NCI-H1105 treated with DMSO at 0.1 percent for 48 hours (cell line): ENCODE measurements at regions not wholly inside any gene's neighbourhood (a gene's known extent, or its start where the extent isn't known, plus 50 kb on each side); places are given as distances from the start of the nearest gene placed in this dataset.

Experiments
- DNase-seq: peaks from one replicate; lab custom pipeline; 2025; lab: John Stamatoyannopoulos, UW

DNA sequence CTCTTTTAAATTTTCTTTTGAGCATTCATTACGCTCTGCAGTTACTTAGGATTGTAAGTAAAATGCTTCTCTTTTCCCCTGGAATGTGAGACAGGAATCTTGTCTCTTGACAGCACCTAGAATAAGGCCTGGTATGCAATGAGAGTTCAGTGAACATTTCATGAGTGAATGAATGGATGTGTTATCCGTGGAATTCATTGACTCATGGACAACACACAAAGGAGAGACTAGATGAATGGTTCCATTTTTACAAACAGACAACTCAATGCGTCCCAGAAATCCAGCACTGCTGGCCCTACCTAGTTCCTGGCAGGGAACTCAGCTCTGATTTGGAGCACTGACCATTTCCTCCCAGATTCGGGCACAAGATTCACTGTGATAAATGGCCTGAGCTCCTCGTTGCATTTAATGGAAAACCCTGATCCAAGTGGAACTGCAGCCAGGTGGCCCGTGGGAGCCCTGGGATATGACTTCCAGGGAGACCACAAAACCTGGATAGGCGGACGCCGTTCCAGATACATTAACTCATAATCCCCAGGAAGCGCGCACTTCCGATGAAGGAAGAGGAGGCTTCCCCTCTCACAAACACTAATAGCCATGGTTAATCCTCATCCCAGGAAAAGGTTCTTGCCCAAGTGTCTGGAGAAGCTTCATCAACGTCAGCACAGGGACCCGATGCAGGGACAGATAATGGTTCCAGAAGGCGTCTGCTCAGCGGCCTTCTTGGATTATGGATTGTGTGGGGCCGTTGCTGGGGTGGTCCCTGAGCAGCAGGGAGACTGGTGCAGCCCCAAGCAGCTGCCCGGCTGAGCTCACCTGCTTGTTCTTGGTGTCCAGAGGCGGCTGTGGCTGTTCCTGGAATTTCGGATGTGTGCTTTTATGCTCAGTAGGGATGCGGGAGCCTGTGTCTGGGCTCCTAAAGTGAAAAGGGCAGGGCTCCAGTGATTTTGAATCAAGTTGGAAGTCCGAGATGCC, 211.1 kb upstream of the TSHZ3 start:
- DNase-seq: no peak

DNA sequence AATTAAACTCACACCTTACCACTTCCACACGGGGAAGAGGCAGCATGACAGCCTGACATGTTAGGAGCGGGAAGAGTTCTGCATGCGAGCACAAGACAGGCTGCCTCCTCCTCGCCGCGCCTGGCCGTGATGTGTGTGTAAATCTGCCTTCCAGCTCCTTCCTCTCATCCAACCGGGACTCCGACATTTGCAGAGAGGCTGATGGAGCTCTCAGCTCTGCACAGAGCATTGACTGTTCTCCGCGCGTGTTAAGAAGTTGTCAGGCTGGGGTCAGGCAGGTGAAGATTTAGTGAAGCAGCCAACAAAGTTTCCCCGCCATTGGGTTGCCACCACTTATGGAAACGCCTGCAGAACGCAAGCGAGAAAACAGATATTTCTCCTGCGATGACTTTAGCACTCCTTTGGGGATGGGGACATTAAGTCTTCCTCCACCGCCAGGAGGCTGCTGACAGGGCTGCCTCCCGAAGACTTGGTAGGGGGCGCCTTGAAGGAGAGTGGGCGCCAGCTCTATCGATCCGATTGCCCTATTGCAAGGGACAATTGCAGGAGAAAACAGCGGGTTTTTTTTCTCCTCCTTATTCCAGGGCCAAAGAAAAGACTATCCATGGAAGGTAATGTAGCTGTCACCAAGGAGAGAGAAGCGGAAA, 213.9 kb upstream of the TSHZ3 start:
- DNase-seq: no peak

DNA sequence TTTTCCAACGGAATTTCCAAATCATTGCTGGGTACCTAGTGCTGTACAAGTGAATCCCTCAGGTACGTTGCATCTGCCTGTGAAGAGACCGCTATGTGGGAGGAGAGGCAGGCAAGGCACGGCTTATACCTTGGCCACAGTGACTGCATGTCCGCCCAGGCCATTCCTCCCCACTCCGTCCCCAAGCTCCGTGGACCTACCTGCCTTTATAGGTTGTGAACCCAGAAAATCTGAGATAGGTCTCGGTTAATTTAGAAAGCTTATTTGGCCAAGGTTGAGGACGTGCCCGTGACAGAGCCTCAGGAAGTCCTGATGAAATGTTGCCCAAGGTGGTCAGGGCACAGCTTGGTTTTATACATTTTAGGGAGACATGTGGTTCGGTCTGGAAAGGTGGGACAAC, 218.5 kb upstream of the TSHZ3 start:
- no peak for DNase-seq

DNA sequence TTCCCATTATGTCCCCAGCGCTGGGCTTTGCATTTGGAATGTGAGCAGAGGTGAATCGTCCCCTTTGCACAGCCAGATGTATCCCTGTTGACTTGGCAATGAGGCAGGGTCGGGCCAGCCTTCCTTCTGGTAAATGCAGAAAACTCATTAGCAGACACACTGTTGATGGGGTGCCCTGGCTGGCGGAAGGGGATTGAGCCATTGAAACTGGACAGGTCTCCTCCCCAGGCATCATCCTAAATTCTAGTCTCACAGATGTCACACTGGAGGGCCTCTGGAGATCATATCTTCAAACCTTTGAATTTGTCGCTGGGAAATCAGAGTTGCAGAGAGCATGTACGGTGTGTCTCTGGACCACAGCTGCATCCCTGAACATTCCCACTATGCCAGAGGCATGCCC, 219.5 kb upstream of the TSHZ3 start:
- DNase-seq: no peak

DNA sequence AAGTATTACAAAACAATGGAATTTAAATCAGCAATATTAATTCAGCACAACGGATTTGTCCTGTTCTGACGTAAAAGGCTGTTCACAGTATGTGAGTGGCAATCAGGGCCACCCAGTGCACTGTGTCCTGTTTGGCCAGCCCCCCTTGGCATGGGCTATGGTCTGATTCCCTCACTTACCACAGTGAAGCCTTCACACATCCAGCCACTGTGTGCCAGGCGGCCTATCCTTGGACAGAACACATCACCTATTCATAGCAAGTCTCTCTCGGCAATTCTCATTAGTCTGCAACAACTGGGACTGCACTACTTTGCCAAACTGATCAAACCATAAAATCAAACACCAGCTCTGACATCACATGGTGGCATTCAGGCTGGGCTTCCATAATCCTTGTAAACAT, 221.5 kb upstream of the TSHZ3 start:
- DNase-seq: no peak

DNA sequence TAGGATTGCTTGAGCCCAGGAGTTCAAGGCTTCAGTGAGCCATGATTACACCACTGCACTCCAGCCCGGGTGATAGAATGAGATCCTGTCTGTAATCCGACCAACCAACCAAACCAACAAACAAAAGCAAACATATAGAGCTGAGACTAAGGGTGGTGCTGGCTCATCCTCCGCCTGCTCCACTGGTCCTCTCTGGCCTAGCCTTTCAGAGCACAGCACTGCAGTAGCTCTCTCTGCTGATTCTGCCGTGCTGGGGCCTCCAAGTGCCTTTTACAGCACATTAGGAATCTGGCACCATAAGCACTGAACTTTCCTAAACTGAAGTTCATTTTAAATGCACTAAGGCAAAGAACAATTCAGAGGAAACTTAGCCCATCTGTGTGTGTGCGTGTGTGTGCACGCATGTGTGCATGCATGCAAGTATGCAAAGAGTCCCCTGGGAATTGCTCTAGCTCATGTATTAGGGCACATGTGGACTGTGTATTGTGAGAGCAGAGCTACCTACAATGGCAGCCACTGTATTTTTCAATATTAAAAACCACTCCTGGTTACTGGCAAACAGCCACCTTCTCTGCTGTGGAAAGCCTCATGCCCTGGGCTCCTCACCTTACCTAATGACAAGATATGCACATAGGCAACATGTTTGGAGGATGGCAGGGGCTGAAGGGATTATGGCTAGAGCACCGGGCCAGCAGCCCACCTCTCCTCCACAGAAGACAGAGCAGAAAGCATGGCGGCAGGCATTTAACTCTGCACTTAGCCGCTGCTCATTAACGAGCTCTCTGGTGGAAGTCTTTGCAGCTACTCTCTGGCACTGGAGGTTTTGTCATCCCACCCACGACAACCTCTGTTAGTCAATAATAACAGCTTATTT, 223.1 kb upstream of the TSHZ3 start:
- peak; percentile 51 for DNase-seq

DNA sequence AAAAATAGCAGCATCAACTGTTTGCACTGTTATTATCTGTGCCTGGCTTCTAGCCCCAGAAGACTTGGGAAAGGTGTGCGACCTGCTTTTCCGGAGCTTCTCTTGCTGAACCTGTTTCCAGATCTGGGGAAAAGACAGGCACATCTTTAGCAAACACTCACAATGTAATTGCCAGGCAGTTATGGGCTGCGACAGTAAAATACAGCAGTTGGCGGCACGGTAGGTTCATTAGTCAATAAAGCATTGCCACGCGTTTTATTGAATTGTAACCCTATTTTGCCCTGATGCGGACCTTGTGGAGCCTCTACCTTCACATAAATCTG, 223.7 kb upstream of the TSHZ3 start:
- peak; percentile 91 for DNase-seq

DNA sequence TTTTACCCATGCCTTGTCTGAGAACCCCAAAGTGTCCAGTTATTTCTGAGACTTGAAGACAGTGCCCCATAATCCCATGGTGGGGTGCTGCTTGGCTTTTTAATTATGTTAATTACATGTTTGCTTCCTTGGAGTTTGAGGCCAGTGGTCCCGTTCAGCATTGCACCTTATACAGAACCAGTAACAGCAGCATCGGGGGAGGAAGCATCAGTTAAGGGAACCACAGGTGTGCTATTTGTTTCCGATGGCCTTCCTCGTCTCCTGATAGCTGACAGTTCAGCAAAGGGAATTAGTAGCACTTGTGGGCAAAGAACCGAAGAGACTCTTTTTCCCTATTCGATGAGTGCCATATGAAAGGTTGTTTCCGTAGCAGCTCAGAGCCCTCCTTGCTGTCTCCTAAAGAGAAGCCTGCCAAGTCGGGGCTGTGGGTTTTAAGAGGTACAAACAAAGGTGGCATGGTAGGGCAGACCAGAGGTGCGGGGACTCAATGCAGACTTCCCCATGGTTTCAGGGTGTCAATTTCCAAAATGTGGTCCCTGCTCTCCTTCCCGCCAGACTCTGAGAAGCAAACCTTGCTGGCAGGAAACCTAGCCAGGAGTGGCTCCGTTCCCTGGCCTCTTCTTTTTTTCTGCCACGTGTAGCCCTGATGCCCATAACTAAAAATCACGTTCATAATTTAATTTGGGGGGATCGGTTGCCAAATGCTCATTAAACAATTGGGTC, 225.2 kb upstream of the TSHZ3 start:
- DNase-seq: peak; percentile 39

DNA sequence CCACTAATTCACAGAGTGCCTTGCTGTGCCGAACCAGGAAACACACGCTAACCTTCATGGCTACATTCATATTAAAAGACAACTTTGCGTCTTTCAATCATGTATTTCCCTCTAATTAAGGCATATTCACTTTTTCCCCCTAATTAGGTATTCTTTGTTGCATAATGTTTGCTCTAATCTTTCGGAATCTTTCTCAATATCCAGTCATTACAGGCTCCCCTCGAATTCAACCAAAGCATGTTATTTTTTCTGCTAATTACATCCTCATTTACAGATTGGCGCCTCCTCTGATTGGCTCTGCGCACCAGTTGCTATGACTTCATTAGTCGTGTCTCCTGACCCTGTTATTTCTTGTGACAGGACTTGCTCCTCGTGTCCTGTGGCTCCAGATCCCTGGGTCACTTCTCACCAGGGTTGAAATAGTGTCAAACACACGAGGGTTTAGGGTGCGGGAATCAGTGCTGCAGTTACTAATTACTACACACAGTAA, 226.7 kb upstream of the TSHZ3 start:
- DNase-seq: no peak

DNA sequence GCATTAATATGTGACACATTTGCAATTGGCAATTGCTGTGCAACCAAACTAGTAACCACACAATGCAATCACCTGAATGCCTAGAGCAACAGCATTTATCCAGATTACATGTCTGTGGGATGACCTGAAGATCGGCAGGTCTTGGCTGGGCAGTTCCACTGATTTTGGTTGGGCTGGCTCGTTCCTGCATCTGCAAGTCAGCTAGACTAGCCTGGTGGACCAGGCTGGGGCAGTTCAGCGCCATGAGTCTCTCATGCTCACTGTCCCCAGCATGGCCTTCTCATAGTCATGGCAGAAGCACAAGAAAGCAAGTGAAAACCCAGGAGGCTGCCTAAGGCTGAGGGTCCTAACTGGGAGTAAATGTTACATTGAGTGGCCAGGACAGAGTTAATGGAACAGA, 229.1 kb upstream of the TSHZ3 start:
- no peak for DNase-seq

DNA sequence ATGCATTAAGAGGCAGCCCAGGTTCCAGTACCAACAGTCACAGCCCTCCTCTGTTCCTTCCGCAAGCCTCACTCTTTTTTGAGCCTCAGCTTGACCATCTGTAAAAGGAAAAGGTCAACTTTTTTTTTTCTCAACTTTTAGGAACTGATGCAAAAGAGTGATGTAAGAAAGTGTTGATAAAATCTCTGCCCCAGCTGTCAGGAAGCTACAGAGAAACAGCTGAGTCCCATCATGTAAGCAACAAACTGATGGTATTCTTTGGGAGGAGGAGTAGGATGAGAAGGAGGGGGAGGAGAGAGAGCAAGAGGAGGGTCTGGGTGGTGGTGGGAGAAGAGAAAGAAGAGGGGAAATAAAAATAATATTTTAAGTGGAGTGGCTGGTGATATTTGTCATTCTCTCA, 233.9 kb upstream of the TSHZ3 start:
- no peak for DNase-seq

DNA sequence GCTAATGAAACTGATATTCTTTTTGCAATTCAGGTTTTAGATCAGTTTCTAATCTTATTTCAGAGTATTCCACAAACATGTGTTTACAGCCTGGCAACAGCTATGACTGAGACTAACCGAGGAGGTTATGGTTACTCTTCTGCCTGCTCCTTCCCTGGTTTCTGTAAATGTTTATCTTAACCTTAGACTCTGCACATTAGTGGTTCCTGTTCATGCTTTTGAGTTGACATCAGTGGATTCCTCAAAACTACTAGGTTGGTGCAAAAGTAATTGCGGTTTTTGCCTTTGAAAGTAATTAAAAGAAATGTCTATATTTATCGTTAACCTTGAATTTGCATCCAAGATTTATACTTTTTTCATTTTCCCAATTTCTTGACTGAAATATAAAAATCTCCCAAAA, 237.0 kb upstream of the TSHZ3 start:
- no peak for DNase-seq

DNA sequence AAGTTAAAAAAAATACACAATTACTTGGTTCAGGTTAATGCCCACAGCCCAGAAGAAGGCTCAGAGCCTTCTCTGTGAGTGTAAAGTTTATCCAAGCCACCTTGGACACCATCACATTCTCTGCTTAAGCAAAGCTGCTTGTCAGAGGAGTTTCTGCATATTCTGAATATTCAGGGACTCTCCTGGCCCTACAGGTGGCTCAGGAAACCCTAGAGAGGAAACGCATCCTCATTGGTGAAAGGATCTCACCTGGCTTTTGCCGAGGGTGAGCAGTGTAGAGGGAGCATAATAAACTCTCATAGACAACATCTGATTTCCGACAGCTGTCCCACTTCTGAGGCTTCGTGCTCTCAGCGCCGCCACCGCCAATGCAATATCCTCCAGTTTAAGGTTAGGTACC, 239.9 kb upstream of the TSHZ3 start:
- DNase-seq: no peak

DNA sequence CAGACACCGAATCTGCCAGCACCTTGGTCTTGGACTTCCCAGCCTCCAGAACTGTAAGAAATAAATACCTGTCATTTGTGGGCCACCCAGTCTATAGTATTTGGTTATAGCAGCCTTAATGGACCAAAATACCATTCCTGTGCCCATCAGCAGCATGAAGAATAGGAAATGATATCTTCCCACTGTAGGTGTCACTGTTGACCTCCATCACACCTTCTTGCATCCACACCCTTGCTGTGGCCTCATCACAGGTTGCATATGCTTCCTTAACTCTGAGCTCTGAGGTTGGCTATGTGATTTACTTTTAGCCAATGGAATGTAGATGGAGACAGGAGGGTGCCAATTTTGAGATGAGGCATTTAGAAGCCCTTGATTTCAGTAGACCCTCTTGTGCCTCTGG, 242.0 kb upstream of the TSHZ3 start:
- no peak for DNase-seq

DNA sequence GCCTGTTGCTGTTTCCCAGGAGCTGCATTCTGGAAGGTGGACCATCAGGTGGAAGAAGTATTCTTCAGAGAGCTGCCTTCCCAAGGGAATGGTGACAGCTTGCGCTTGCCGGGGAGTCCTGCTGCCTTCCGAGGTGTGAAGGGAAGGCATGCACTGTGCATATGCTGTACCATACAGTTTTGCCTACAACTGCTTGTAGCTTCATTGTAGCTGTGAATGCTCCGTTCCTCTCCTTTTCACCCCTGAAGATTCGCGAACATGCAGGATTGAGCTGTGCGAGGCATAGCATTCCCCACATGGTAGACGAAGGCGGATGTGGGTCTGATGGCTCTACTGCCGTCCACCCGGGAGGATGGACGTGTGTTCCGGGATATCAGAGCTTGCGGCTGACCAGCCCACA, 243.2 kb upstream of the TSHZ3 start:
- DNase-seq: no peak

DNA sequence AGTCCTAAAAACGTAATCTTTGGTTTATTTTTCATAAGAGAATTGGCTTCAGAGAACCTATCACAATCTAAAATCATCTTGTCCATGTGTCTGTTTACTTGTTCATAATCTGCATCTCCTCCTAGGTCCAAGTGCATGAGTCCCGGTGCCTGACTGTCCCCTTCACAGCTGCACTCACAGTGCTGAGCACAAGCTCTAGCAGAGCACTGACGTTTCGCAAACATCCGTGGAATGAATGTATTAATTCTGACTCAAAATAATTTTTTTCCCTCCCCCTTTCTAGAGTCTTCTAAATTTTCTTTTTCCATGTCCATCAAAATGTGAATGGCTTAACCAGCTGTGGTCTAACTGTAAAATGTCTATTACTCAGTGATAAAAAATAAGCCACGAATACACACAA, 245.5 kb upstream of the TSHZ3 start:
- no peak for DNase-seq

DNA sequence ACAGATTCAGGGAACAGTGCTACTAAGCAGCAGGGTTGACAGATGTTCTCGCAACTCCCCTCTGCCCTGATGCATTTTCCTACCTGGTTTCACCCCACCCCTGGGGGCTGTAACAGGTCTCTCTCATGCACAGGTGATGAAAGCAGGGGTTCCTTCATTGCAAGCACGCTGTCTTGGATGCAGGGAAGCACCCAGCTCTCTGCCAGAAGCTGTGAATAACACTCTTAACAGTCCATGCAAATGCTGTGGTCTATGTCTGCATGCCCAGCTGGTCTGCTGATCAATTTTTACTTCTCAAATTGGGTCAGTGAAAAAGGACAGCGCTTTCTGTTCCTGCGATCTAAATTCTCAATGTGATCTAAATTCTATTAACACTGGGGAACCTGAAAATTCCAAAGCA, 246.3 kb upstream of the TSHZ3 start:
- no peak for DNase-seq

DNA sequence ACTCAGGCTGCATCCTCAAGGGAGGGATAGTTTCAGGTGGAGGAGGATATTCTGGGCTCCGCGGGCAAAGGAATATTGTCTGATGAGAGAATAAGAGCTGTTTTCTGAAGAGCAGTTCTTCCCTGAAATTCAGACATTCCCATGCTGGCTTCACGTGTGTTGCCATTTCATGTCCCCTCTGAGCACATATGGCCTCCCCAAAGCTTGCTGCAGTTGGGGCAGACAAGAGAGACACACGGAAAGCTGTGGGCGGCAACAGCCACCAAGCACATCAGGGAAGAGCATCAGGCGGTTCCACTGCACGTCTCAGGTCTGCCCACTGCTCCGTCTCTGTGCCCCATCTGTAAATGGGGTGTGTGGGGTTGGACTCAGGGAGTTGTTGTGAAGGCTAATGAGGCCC, 247.5 kb upstream of the TSHZ3 start:
- DNase-seq: no peak

DNA sequence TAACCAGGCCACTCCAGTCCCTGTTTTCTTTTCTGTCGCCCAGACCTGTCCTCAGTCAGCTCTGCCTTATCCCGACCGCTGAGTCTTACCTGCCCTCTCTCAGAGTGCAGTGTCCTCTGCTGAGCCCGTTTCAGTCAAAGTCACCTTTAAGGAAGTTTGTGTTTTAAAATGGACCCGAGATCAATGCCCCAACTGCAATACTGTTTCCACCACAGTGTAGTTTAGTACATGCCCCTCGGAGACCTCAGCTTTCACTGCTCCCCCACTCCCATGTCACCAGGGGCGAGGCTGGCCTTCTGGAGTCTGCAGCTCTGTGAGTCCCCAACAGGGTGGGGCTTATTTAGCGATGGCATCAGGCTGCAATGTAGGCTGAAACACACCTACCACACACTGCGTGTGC, 248.4 kb upstream of the TSHZ3 start:
- no peak for DNase-seq

DNA sequence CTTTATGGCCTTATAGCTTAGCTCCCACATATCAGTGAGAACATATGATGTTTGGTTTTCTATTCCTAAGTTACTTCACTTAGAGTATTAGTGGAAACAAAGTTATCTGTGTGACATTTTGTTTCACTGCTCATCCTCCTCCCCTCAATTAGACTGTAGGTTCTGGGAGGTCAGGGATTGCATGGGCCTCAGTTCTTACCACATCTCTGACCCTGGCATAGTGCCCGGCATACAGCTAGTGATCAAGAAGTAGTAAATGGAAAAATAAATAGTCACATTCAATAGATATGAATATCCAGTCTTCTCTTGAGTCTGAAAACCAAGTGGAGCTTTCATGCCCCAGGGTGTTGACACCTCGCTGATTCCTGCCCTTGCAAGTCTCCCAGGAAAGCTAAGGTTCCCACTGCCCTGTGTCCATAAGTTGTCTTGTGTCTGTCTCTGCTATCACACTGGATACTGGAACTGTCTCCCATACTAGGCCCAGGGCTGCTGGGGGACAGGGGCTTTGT, 249.5 kb upstream of the TSHZ3 start:
- DNase-seq: no peak

DNA sequence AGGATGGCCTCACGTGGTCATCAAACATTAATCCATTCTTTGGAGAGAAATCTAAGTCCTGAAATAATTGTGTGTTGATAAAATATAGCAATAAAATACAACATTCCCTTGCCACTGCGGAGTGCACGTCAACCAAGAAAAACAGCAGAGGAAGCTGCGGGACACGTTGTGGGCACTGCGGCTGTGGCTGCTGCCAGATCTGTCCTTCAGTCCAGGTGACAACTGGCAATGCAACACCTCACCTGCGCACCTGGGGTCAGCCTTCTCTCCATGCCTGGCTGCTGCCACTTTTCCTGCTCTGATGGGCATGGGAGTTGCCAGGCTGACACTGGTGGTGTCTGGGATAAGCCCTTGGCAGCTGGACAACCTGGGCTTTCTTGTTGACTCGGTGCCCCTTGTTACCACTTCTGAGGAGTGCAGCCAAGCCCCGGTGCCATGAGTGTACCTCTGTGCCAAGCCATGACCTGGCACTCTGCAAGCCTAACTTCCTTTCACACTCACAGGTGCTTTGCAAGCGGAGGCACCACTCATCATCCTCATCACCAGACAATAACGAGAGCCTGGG, 251.6 kb upstream of the TSHZ3 start:
- no peak for DNase-seq
